H9 (cell line): ENCODE measurements at regions not wholly inside any gene's neighbourhood (a gene's known extent, or its start where the extent isn't known, plus 50 kb on each side); places are given as distances from the start of the nearest gene placed in this dataset.

Experiments used
- DNase-seq: peaks from one replicate; pipeline ENCODE4 v3.0.0-alpha.2; 2017
- H2AFZ ChIP-seq: one replicate; pipeline ENCODE4 v1.6.1; 2013; ENCODE audit warnings: mild to moderate bottlenecking, low read length, control low read depth, moderate library complexity
- H2AK5ac ChIP-seq: 2 replicates; pipeline ENCODE4 v1.6.1; 2013; ENCODE audit warnings: low read length, control low read depth, mixed read lengths; ENCODE audit not compliant: insufficient read length
- H2BK120ac ChIP-seq: one replicate; pipeline ENCODE4 v1.6.1; 2013; ENCODE audit warnings: low read depth, mild to moderate bottlenecking, low read length, control low read depth, inconsistent platforms; ENCODE audit not compliant: poor library complexity, severe bottlenecking
- H2BK12ac ChIP-seq: 2 replicates; pipeline ENCODE4 v1.6.1; 2013; ENCODE audit warnings: low read length, control low read depth, mixed read lengths, low read depth; ENCODE audit not compliant: insufficient read length
- H2BK15ac ChIP-seq: 2 replicates; pipeline ENCODE4 v1.6.1; 2013; ENCODE audit warnings: low read depth, low read length, control low read depth
- H2BK20ac ChIP-seq: one replicate; pipeline ENCODE4 v1.6.1; 2013; ENCODE audit warnings: low read depth, mild to moderate bottlenecking, low read length, control low read depth, inconsistent platforms; ENCODE audit not compliant: poor library complexity, severe bottlenecking
- H2BK5ac ChIP-seq: 2 replicates; pipeline ENCODE4 v1.6.1; 2013; ENCODE audit warnings: low read length, control low read depth, mixed read lengths; ENCODE audit not compliant: insufficient read length
- H3K14ac ChIP-seq: 2 replicates; pipeline ENCODE4 v1.6.1; 2013; ENCODE audit warnings: low read length, control low read depth; ENCODE audit not compliant: insufficient read depth
- H3K18ac ChIP-seq: 2 replicates; pipeline ENCODE4 v1.6.1; 2013; ENCODE audit warnings: low read depth, mild to moderate bottlenecking, mixed read lengths, low read length, control low read depth; ENCODE audit not compliant: insufficient read length
- H3K23ac ChIP-seq: 2 replicates; pipeline ENCODE4 v1.6.1; 2013; ENCODE audit warnings: low read length, control low read depth, mixed read lengths, low read depth; ENCODE audit not compliant: insufficient read length
- H3K23me2 ChIP-seq: 2 replicates; pipeline ENCODE4 v1.6.1; 2013; ENCODE audit warnings: low read depth, mild to moderate bottlenecking, mixed read lengths, low read length, control low read depth; ENCODE audit not compliant: insufficient read length, poor library complexity, severe bottlenecking
- H3K27ac ChIP-seq: 2 replicates; pipeline ENCODE4 v1.5.1; 2013; ENCODE audit warnings: low read length, control low read depth, mixed read lengths, low read depth; ENCODE audit not compliant: insufficient read length
- H3K27me3 ChIP-seq: 2 replicates; pipeline ENCODE4 v1.6.1; 2013; ENCODE audit warnings: low read length, control low read depth, inconsistent platforms; ENCODE audit not compliant: insufficient read depth
- H3K4ac ChIP-seq: 2 replicates; pipeline ENCODE4 v1.6.1; 2013; ENCODE audit warnings: low read depth, mild to moderate bottlenecking, control low read depth, inconsistent platforms, low read length, moderate library complexity
- H3K4me1 ChIP-seq: 2 replicates; pipeline ENCODE4 v1.6.1; 2013; ENCODE audit warnings: low read length, control low read depth, inconsistent platforms; ENCODE audit not compliant: insufficient read depth
- H3K4me2 ChIP-seq: 2 replicates; pipeline ENCODE4 v1.6.1; 2013; ENCODE audit warnings: low read length, control low read depth, mixed read lengths; ENCODE audit not compliant: insufficient read length, insufficient read depth
- H3K56ac ChIP-seq: 2 replicates; pipeline ENCODE4 v1.6.1; 2013; ENCODE audit warnings: low read depth, mild to moderate bottlenecking, mixed read lengths, low read length, control low read depth; ENCODE audit not compliant: insufficient read length
- H3K79me1 ChIP-seq: 2 replicates; pipeline ENCODE4 v1.6.1; 2013; ENCODE audit warnings: low read depth, mild to moderate bottlenecking, moderate library complexity, low read length, control low read depth, inconsistent platforms; ENCODE audit not compliant: insufficient read depth, poor library complexity, severe bottlenecking
- H3K79me2 ChIP-seq: 2 replicates; pipeline ENCODE4 v1.6.1; 2013; ENCODE audit warnings: low read length, control low read depth, inconsistent platforms; ENCODE audit not compliant: insufficient read depth
- H3K9ac ChIP-seq: 2 replicates; pipeline ENCODE4 v1.6.1; 2013; ENCODE audit warnings: low read length, control low read depth, mixed read lengths; ENCODE audit not compliant: insufficient read length; ENCODE audit errors: extremely low read depth
- H3K9me3 ChIP-seq: one replicate; pipeline ENCODE4 v1.6.1; 2013; ENCODE audit warnings: low read depth, low read length, inconsistent platforms; ENCODE audit not compliant: control insufficient read depth
- H3T11ph ChIP-seq: one replicate; pipeline ENCODE4 v1.6.1; 2013; ENCODE audit warnings: mild to moderate bottlenecking, low read length, control low read depth, inconsistent platforms
- H4K20me1 ChIP-seq: one replicate; pipeline ENCODE4 v1.6.1; 2013; ENCODE audit not compliant: control insufficient read depth, insufficient read length, insufficient read depth
- H4K5ac ChIP-seq: 2 replicates; pipeline ENCODE4 v1.6.1; 2013; ENCODE audit warnings: low read depth, mild to moderate bottlenecking, mixed read lengths, low read length, control low read depth; ENCODE audit not compliant: insufficient read length
- H4K8ac ChIP-seq: replicated peaks from 2 replicates; pipeline ENCODE4 v1.6.1; 2013; ENCODE audit warnings: low read length, control low read depth, mixed read lengths, low read depth; ENCODE audit not compliant: insufficient read length
- H4K91ac ChIP-seq: 2 replicates; pipeline ENCODE4 v1.6.1; 2013; ENCODE audit warnings: low read depth, mild to moderate bottlenecking, moderate library complexity, mixed read lengths, low read length, control low read depth; ENCODE audit not compliant: insufficient read length
- H3K27ac Mint-ChIP-seq, 3 experiments: 2 replicates in 2 of 3; 3 replicates in 1 of 3; pipeline ENCODE4 v1.8.0; 2020 to 2021; ENCODE audit warnings: mixed read lengths in 3 of 3, mild to moderate bottlenecking in 1 of 3, moderate library complexity in 1 of 3
- H3K27me3 Mint-ChIP-seq: 2 replicates; pipeline ENCODE4 v1.8.0; 2021; ENCODE audit warnings: low read depth, mild to moderate bottlenecking, moderate library complexity, mixed read lengths
- H3K36me3 Mint-ChIP-seq, 3 experiments: 2 replicates in 2 of 3; 3 replicates in 1 of 3; pipeline ENCODE4 v1.8.0; 2020 to 2021; ENCODE audit warnings: low read depth in 3 of 3, mixed read lengths in 3 of 3; ENCODE audit not compliant: insufficient read depth in 1 of 3
- H3K4me1 Mint-ChIP-seq, 2 experiments: 2 replicates each; pipeline ENCODE4 v1.8.0; 2020; ENCODE audit warnings: mixed read lengths in 2 of 2
- H3K4me3 Mint-ChIP-seq, 2 experiments: 2 replicates in 1 of 2; 3 replicates in 1 of 2; pipeline ENCODE4 v1.8.0; 2020 to 2021; ENCODE audit warnings: mild to moderate bottlenecking in 2 of 2, mixed read lengths in 2 of 2, moderate library complexity in 1 of 2
- H3K9me3 Mint-ChIP-seq, 2 experiments: 2 replicates in 1 of 2; 3 replicates in 1 of 2; pipeline ENCODE4 v1.8.0; 2020; ENCODE audit warnings: mild to moderate bottlenecking in 2 of 2, mixed read lengths in 2 of 2, moderate library complexity in 1 of 2
- TF ChIP-seq, protein P1 (sequence below): fragments of 200-600 bp; sonication (generic); conservative IDR thresholded peaks from 3 replicates; pipeline ENCODE4 v1.8.0; 2021; ENCODE audit warnings: antibody characterized with exemption, mild to moderate bottlenecking

DNA sequence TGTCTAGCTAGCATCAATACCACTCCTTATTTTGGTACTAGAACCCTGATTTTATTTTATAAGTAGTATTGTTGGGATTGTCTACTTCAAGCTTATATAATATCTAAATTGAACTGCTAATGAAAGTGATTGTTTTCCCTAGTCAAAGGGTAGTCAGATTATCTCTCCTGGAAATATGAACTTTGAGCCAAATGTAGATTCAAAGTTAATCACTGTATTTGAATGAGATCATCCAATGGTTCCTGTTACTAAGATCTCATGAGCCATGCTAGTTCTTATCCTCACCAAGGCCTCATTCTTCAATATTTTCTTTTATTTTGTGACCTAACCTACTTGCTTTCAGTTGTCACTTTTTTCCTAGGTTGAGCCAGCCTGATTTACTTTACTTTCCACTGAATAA is 276.7 kb downstream of the RASSF9 start:
- Histone ChIP-seq H3K56ac (no peak overlapping the region), H4K91ac (no peak overlapping the region), H3K79me1 (no peaks in the 10 kb centered on the region), H3K23ac (no peak overlapping the region), H3T11ph (no peak overlapping the region), H3K9me3 (no peaks in the 10 kb centered on the region), H3K18ac (no peak overlapping the region), H2BK5ac (no peak overlapping the region), H2BK12ac (no peak overlapping the region), H3K27ac (no peak overlapping the region), H4K20me1 (no peaks in the 10 kb centered on the region), H3K14ac (no peak overlapping the region), H2AK5ac (no peak overlapping the region), H2AFZ (no peak overlapping the region), H2BK20ac (no peak overlapping the region), H3K4ac (no peak overlapping the region), H2BK120ac (no peak overlapping the region), H2BK15ac (no peak overlapping the region), H4K5ac (no peak overlapping the region), H3K4me2 (no peak overlapping the region), H3K4me1 (no peaks in the 10 kb centered on the region), H4K8ac (no peak overlapping the region), H3K79me2 (no peaks in the 10 kb centered on the region), H3K27me3 (no peaks in the 10 kb centered on the region), H3K9ac (no peak overlapping the region), H3K23me2 (no peaks in the 10 kb centered on the region)
- TF ChIP-seq, protein P1, sequence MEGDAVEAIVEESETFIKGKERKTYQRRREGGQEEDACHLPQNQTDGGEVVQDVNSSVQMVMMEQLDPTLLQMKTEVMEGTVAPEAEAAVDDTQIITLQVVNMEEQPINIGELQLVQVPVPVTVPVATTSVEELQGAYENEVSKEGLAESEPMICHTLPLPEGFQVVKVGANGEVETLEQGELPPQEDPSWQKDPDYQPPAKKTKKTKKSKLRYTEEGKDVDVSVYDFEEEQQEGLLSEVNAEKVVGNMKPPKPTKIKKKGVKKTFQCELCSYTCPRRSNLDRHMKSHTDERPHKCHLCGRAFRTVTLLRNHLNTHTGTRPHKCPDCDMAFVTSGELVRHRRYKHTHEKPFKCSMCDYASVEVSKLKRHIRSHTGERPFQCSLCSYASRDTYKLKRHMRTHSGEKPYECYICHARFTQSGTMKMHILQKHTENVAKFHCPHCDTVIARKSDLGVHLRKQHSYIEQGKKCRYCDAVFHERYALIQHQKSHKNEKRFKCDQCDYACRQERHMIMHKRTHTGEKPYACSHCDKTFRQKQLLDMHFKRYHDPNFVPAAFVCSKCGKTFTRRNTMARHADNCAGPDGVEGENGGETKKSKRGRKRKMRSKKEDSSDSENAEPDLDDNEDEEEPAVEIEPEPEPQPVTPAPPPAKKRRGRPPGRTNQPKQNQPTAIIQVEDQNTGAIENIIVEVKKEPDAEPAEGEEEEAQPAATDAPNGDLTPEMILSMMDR, result no peak
- H3K4me1 Mint-ChIP-seq, result no peaks in the 10 kb centered on the region
- H3K27ac Mint-ChIP-seq, result no peak overlapping the region
- H3K36me3 Mint-ChIP-seq, result no peaks in the 10 kb centered on the region
- DNase-seq, result no peak
- H3K4me3 Mint-ChIP-seq, result no peak overlapping the region
- H3K9me3 Mint-ChIP-seq, result no peaks in the 10 kb centered on the region
- no peaks in the 10 kb centered on the region for H3K27me3 Mint-ChIP-seq
